Neuronal stem cell (in vitro differentiated cells): ENCODE measurements at regions not wholly inside any gene's neighbourhood (a gene's known extent, or its start where the extent isn't known, plus 50 kb on each side); places are given as distances from the start of the nearest gene placed in this dataset.

Experiments
- DNase-seq: peaks from one replicate; pipeline ENCODE4 v3.0.0-alpha.2; 2013; ENCODE audit warnings: low spot score
- H2AFZ ChIP-seq: one replicate; pipeline ENCODE4 v1.6.1; 2013; ENCODE audit warnings: mild to moderate bottlenecking, low read length, inconsistent platforms
- H2AK5ac ChIP-seq: 2 replicates; pipeline ENCODE4 v1.6.1; 2013; ENCODE audit warnings: low read depth, mild to moderate bottlenecking, inconsistent platforms, low read length, moderate library complexity, mixed read lengths
- H2BK120ac ChIP-seq: 2 replicates; pipeline ENCODE4 v1.6.1; 2013; ENCODE audit warnings: low read depth, mild to moderate bottlenecking, inconsistent platforms, low read length, moderate library complexity, mixed read lengths
- H2BK12ac ChIP-seq: one replicate; pipeline ENCODE4 v1.6.1; 2013; ENCODE audit warnings: low read length, inconsistent platforms
- H2BK15ac ChIP-seq: 2 replicates; pipeline ENCODE4 v1.6.1; 2013; ENCODE audit warnings: mild to moderate bottlenecking, low read length, inconsistent platforms, mixed read lengths
- H2BK5ac ChIP-seq: one replicate; pipeline ENCODE4 v1.6.1; 2013; ENCODE audit warnings: inconsistent platforms, mild to moderate bottlenecking, low read length, moderate library complexity
- H3K14ac ChIP-seq: one replicate; pipeline ENCODE4 v1.6.1; 2013; ENCODE audit warnings: low read length, inconsistent platforms
- H3K18ac ChIP-seq: 2 replicates; pipeline ENCODE4 v1.6.1; 2013; ENCODE audit warnings: low read length, inconsistent platforms
- H3K23ac ChIP-seq: 2 replicates; pipeline ENCODE4 v1.6.1; 2013; ENCODE audit warnings: low read depth, mild to moderate bottlenecking, mixed read lengths, low read length, inconsistent platforms; ENCODE audit not compliant: poor library complexity
- H3K27ac ChIP-seq: replicated peaks from 3 replicates; pipeline ENCODE4 v1.5.1; 2013; ENCODE audit warnings: low read length, inconsistent platforms
- H3K27me3 ChIP-seq, 3 experiments: 2 replicates each; pipeline ENCODE4 v1.6.1; 2013; ENCODE audit warnings: low read length in 3 of 3, mild to moderate bottlenecking in 2 of 3, inconsistent platforms in 1 of 3, low read depth in 1 of 3, mixed read lengths in 1 of 3, moderate library complexity in 1 of 3; ENCODE audit not compliant: control insufficient read depth in 3 of 3, insufficient read depth in 3 of 3
- H3K36me3 ChIP-seq, 2 donors: replicated peaks in 1 of 2; 2 replicates each; pipeline ENCODE4 v1.6.1; 2013; ENCODE audit warnings: low read length in 2 of 2; ENCODE audit not compliant: control insufficient read depth in 2 of 2, insufficient read depth in 2 of 2
- H3K4ac ChIP-seq: 2 replicates; pipeline ENCODE4 v1.6.1; 2013; ENCODE audit warnings: inconsistent platforms, mild to moderate bottlenecking, low read length, moderate library complexity
- H3K4me1 ChIP-seq, 2 donors: 1 replicate in 1 of 2; 2 replicates in 1 of 2; pipeline ENCODE4 v1.6.1; 2013; ENCODE audit warnings: low read length in 2 of 2, low read depth in 1 of 2; ENCODE audit not compliant: control insufficient read depth in 2 of 2, insufficient read depth in 1 of 2
- H3K4me2 ChIP-seq: one replicate; pipeline ENCODE4 v1.6.1; 2013; ENCODE audit warnings: mild to moderate bottlenecking, low read length, inconsistent platforms; ENCODE audit not compliant: insufficient read depth, poor library complexity, severe bottlenecking
- H3K4me3 ChIP-seq, 2 donors: 2 replicates each; pipeline ENCODE4 v1.5.1; 2013; ENCODE audit warnings: low read length in 2 of 2, mild to moderate bottlenecking in 2 of 2, inconsistent platforms in 1 of 2, moderate library complexity in 1 of 2
- H3K79me1 ChIP-seq: one replicate; pipeline ENCODE4 v1.6.1; 2013; ENCODE audit warnings: low read depth, mild to moderate bottlenecking, inconsistent platforms, low read length, moderate library complexity
- H3K9ac ChIP-seq: one replicate; pipeline ENCODE4 v1.6.1; 2013; ENCODE audit warnings: mild to moderate bottlenecking, low read depth, low read length, inconsistent platforms; ENCODE audit not compliant: poor library complexity
- H3K9me3 ChIP-seq, 2 donors: replicated peaks in 1 of 2; 2 replicates each; pipeline versions ENCODE3 to v1.6.1; 2013; ENCODE audit warnings: low read length in 2 of 2, mild to moderate bottlenecking in 2 of 2, inconsistent platforms in 1 of 2, low read depth in 1 of 2, mixed read lengths in 1 of 2, moderate library complexity in 1 of 2; ENCODE audit not compliant: control insufficient read depth in 2 of 2, insufficient read depth in 1 of 2
- H4K8ac ChIP-seq: one replicate; pipeline ENCODE4 v1.6.1; 2013; ENCODE audit warnings: low read depth, mild to moderate bottlenecking, inconsistent platforms, low read length, moderate library complexity
- H4K91ac ChIP-seq: one replicate; pipeline ENCODE4 v1.6.1; 2013; ENCODE audit warnings: low read length, low read depth, mild to moderate bottlenecking, inconsistent platforms; ENCODE audit not compliant: poor library complexity
- WGBS, 2 donors: extraction: QIAGEN DNeasy Blood & Tissue Kit; methylation state at CpG; one replicate each; pipeline ENCODE4 v1.1.7; 2013; ENCODE audit warnings: missing lambda C conversion rate in 2 of 2, mixed read lengths in 1 of 2; ENCODE audit not compliant: insufficient read length in 2 of 2, insufficient replicate concordance in 1 of 2; ENCODE audit errors: extremely low coverage in 2 of 2; 5-methylcytosine and 5-hydroxymethylcytosine counted together

DNA sequence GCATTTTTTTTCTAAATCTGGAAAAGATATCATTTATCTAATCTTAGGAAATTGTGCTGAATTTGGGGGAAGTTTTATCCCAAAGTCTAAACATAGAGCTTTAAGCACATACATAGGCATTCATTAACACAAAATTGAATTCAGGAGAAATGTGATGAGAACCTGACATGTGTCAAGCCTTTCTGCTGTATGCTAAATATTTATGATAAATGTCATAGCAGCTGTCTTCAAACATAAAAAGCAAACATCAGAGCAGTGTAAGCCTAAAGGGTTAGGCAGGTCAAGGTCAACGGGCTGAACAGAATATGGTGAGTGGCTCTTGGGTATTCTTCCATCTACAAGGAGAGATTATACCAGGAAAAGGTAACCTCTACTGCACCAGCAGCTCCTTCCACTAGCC, 737.2 kb upstream of the ZNF608 start:
- Histone ChIP-seq H3K36me3 (no peaks in the 10 kb centered on the region), H2AFZ (no peak overlapping the region), H3K4me1 (peaks cover 13 to 28% of the 10 kb centered on the region in 2 donors), H3K14ac (no peak overlapping the region), H2BK12ac (no peak overlapping the region), H3K18ac (no peak overlapping the region), H4K91ac (no peak overlapping the region), H2BK15ac (no peak overlapping the region), H3K27ac (no peak overlapping the region), H4K8ac (no peak overlapping the region), H3K9me3 (no peaks in the 10 kb centered on the region), H3K23ac (no peak overlapping the region), H3K4me2 (no peak overlapping the region), H3K27me3 (no peaks in the 10 kb centered on the region), H2AK5ac (no peak overlapping the region), H3K4me3 (no peak overlapping the region), H3K9ac (no peak overlapping the region), H2BK5ac (no peak overlapping the region), H3K4ac (no peak overlapping the region), H2BK120ac (no peak overlapping the region), H3K79me1 (no peaks in the 10 kb centered on the region)
- no CpG with 5 or more reads among the region's 1 CpG for WGBS, 2 donors
- DNase-seq = no peak

- Histone ChIP-seq H3K9me3 (no peaks in the 10 kb centered on the region), H2BK120ac (no peak overlapping the region), H3K4me1 (peaks cover 13 to 28% of the 10 kb centered on the region in 2 donors), H3K18ac (no peak overlapping the region), H3K9ac (no peak overlapping the region), H3K4me2 (no peak overlapping the region), H2AFZ (peak overlapping the region; percentile 81), H3K4me3 (no peak overlapping the region), H3K27ac (peak overlapping the region; percentile 85), H3K14ac (no peak overlapping the region), H4K91ac (no peak overlapping the region), H4K8ac (no peak overlapping the region), H3K27me3 (no peaks in the 10 kb centered on the region), H2BK12ac (no peak overlapping the region), H2AK5ac (no peak overlapping the region), H3K36me3 (no peaks in the 10 kb centered on the region), H3K79me1 (no peaks in the 10 kb centered on the region), H2BK5ac (no peak overlapping the region), H3K4ac (no peak overlapping the region), H3K23ac (no peak overlapping the region), H2BK15ac (no peak overlapping the region)
- WGBS, 2 donors = no CpG with 5 or more reads among the region's 3 CpGs
- no peak for DNase-seq
These were observed 737.9 kb upstream of the ZNF608 start for GRCh38 chr5:125484272-125484741.

- no peak overlapping the region for H2BK15ac ChIP-seq
- H4K8ac ChIP-seq = no peak overlapping the region
- peaks cover 13 to 28% of the 10 kb centered on the region in 2 donors for H3K4me1 ChIP-seq
- no peak overlapping the region for H2BK5ac ChIP-seq
- WGBS, 2 donors = no CpG with 5 or more reads among the region's 10 CpGs
- H3K4ac ChIP-seq = no peak overlapping the region
- H2AFZ ChIP-seq = peak overlapping the region; percentile 81
- no peak overlapping the region for H3K18ac ChIP-seq
- no peak overlapping the region for H3K9ac ChIP-seq
- H3K36me3 ChIP-seq = no peaks in the 10 kb centered on the region
- no peak overlapping the region for H3K4me2 ChIP-seq
- H2BK120ac ChIP-seq = no peak overlapping the region
- H2BK12ac ChIP-seq = no peak overlapping the region
- H3K14ac ChIP-seq = no peak overlapping the region
- H3K27me3 ChIP-seq = no peaks in the 10 kb centered on the region
- no peaks in the 10 kb centered on the region for H3K79me1 ChIP-seq
- H3K4me3 ChIP-seq = no peak overlapping the region
- peak overlapping the region; percentile 85 for H3K27ac ChIP-seq
- no peak overlapping the region for H3K23ac ChIP-seq
- DNase-seq = peak; percentile 32
- H4K91ac ChIP-seq = no peak overlapping the region
- no peak overlapping the region for H2AK5ac ChIP-seq
- no peaks in the 10 kb centered on the region for H3K9me3 ChIP-seq
These were observed 738.6 kb upstream of the ZNF608 start for GRCh38 chr5:125484742-125485641.

DNA sequence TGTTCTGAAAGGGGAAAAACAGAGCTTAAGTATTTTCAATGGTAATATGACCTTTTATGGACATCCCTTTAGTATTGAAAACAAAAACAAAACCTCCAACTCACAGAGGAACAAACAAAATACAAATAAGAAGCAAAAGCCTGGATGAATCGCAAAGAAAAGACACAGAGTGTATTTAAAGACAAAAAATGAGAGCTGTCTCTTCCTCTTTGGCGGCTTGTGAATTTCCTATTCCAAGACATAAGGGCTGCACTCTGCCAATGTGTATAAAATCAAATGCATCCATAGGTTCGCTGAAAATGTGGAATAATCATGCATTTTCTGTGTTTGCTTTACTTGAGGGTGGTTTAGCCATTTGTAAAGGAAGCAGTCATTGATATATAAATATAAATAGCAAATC, 739.3 kb upstream of the ZNF608 start:
- Histone ChIP-seq H3K27me3 (no peaks in the 10 kb centered on the region), H2AK5ac (no peak overlapping the region), H3K9me3 (no peaks in the 10 kb centered on the region), H3K4ac (no peak overlapping the region), H2BK12ac (no peak overlapping the region), H3K14ac (no peak overlapping the region), H3K4me3 (no peak overlapping the region), H3K4me1 (peaks cover 13 to 28% of the 10 kb centered on the region in 2 donors), H3K4me2 (no peak overlapping the region), H3K9ac (no peak overlapping the region), H3K18ac (no peak overlapping the region), H4K91ac (no peak overlapping the region), H2BK120ac (no peak overlapping the region), H2BK5ac (no peak overlapping the region), H2AFZ (peak overlapping the region; percentile 81), H3K36me3 (no peaks in the 10 kb centered on the region), H3K27ac (peak overlapping the region; percentile 85), H4K8ac (no peak overlapping the region), H2BK15ac (no peak overlapping the region), H3K23ac (no peak overlapping the region), H3K79me1 (no peaks in the 10 kb centered on the region)
- no CpG with 5 or more reads among the region's 3 CpGs for WGBS, 2 donors
- no peak for DNase-seq
